K562 (cell line): ENCODE measurements at regions not wholly inside any gene's neighbourhood (a gene's known extent, or its start where the extent isn't known, plus 50 kb on each side); places are given as distances from the start of the nearest gene placed in this dataset.

ENCODE experiments used
- ATAC-seq: fragments of 200-7000 bp; cut with Tn5 transposase; 3 replicates; pipeline ENCODE4 v1.9.1; 2020; ENCODE audit warnings: moderate library complexity
- BruUV-seq: library from RNA; stranded (reverse); fragments of 400-500 nt; replicated peaks from 2 replicates; lab custom pipeline; 2021; lab: Mats Ljungman, UMichigan
- CTCF ChIA-PET: fragments of 300-600 bp; formaldehyde crosslinking; extraction: SDS; loops from one replicate; lab custom pipeline; 2021; ENCODE audit warnings: low intra/inter-chr PET ratio; lab: Yijun Ruan, JAX
- POLR2A ChIA-PET: fragments of 300-600, 350-650 bp; sonication (Branson Sonifier 250); formaldehyde crosslinking; extraction: SDS; loops from one replicate; lab custom pipeline; 2021; ENCODE audit warnings: antibody characterized with exemption, inconsistent platforms; lab: Yijun Ruan, JAX
- DNase-seq, 4 experiments: peaks; one replicate each; pipeline versions ENCODE4 v3.0.0 to v3.0.0-alpha.2; 2011 to 2018; ENCODE audit warnings: low spot score in 3 of 4, mixed read lengths in 3 of 4; ENCODE audit errors: extremely low read depth in 1 of 4
- FAIRE-seq: peaks from 2 replicates; lab custom pipeline; 2011; peaks lifted over from hg19 to GRCh38; lab: Jason Lieb, UNC
- H2AFZ ChIP-seq: 2 replicates; pipeline ENCODE4 v1.6.0; 2011; ENCODE audit warnings: low read depth, low read length, control low read depth, inconsistent platforms
- H3K27ac ChIP-seq: fragments of 200-600 bp; 3 replicates; pipeline ENCODE4 v1.8.0; 2011; ENCODE audit warnings: low read depth, mild to moderate bottlenecking, control low read depth, inconsistent platforms, low read length, moderate library complexity, mixed read lengths; ENCODE audit errors: extremely low read depth
- H3K27me3 ChIP-seq, 2 experiments: fragments of 300-600 bp in 1 of 2; 2 replicates in 1 of 2; 3 replicates in 1 of 2; pipeline versions ENCODE4 v1.6.0 to v1.8.0; 2011; ENCODE audit warnings: inconsistent platforms in 2 of 2, low read length in 2 of 2, mild to moderate bottlenecking in 1 of 2, mixed read lengths in 1 of 2, moderate library complexity in 1 of 2; ENCODE audit not compliant: control insufficient read depth in 2 of 2, insufficient read depth in 2 of 2
- H3K36me3 ChIP-seq: fragments of 300-600 bp; 3 replicates; pipeline ENCODE4 v1.8.0; 2011; ENCODE audit warnings: mild to moderate bottlenecking, low read length, inconsistent platforms; ENCODE audit not compliant: control insufficient read depth, insufficient read depth
- H3K4me1 ChIP-seq, 2 experiments: fragments of 200-600 bp in 1 of 2; replicated peaks in 1 of 2; 2 replicates in 1 of 2; 3 replicates in 1 of 2; pipeline versions ENCODE4 v1.5.1 to v1.8.0; 2011; ENCODE audit warnings: inconsistent platforms in 2 of 2, low read length in 2 of 2, mild to moderate bottlenecking in 1 of 2, mixed read lengths in 1 of 2, moderate library complexity in 1 of 2; ENCODE audit not compliant: control insufficient read depth in 2 of 2, insufficient read depth in 2 of 2
- H3K4me2 ChIP-seq: 2 replicates; pipeline ENCODE4 v1.6.1; 2011; ENCODE audit warnings: low read length, control low read depth, inconsistent platforms, mixed read lengths; ENCODE audit not compliant: insufficient read depth
- H3K4me3 ChIP-seq: fragments of 200-600 bp; sonication (generic), shearing (Covaris generic); 2 replicates; pipeline ENCODE4 v1.5.1; 2016; ENCODE audit warnings: control low read depth, inconsistent platforms
- H3K79me2 ChIP-seq: fragments of 200-600 bp; 3 replicates; pipeline ENCODE4 v1.8.0; 2011; ENCODE audit warnings: low read length, inconsistent platforms; ENCODE audit not compliant: control insufficient read depth, insufficient read depth
- H3K9ac ChIP-seq, 2 experiments: 2 replicates each; pipeline versions ENCODE4 v1.6.0 to v1.6.1; 2011; ENCODE audit warnings: low read depth in 2 of 2, low read length in 2 of 2, control low read depth in 1 of 2, inconsistent platforms in 1 of 2, mild to moderate bottlenecking in 1 of 2, mixed read lengths in 1 of 2; ENCODE audit not compliant: insufficient read depth in 1 of 2
- H3K9me1 ChIP-seq: one replicate; pipeline ENCODE4 v1.6.0; 2011; ENCODE audit warnings: inconsistent platforms, mild to moderate bottlenecking, low read length, moderate library complexity; ENCODE audit not compliant: control insufficient read depth, insufficient read depth
- H3K9me3 ChIP-seq: replicated peaks from 2 replicates; pipeline ENCODE4 v1.5.1; 2011; ENCODE audit warnings: low read depth, low read length, inconsistent platforms; ENCODE audit not compliant: control insufficient read depth, insufficient read depth
- H4K20me1 ChIP-seq: replicated peaks from 2 replicates; pipeline ENCODE4 v1.6.1; 2011; ENCODE audit warnings: low read length, inconsistent platforms, mixed read lengths; ENCODE audit not compliant: control insufficient read depth, insufficient read depth
- ARID2 ChIP-seq: fragments of 450-650 bp; IDR thresholded peaks from 2 replicates; pipeline ENCODE4 v1.6.1; 2017; ENCODE audit warnings: antibody characterized with exemption, mild to moderate bottlenecking
- CHD1 ChIP-seq: fragments of 200-600 bp; sonication (generic); IDR thresholded peaks from one replicate; pipeline ENCODE4 v1.6.1; 2012; ENCODE audit warnings: mild to moderate bottlenecking, moderate library complexity, low read length, inconsistent platforms
- CREB1 ChIP-seq, 2 experiments: sonication (generic) in 1 of 2; formaldehyde crosslinking in 1 of 2; IDR thresholded peaks; 2 replicates each; pipeline versions ENCODE4 v1.6.1 to v1.8.0; 2012 to 2022; ENCODE audit warnings: inconsistent platforms in 1 of 2, mild to moderate bottlenecking in 1 of 2, missing genetic modification reagents in 1 of 2, moderate library complexity in 1 of 2
- HBP1 ChIP-seq: fragments of 450-650 bp; formaldehyde crosslinking; IDR thresholded peaks from 2 replicates; pipeline ENCODE4 v1.4.0; 2022; ENCODE audit warnings: missing genetic modification characterization
- KLF1 ChIP-seq: fragments of 450-650 bp; IDR thresholded peaks from 2 replicates; pipeline ENCODE4 v1.6.1; 2016; ENCODE audit warnings: missing genetic modification characterization, missing compliant biosample characterization
- KLF16 ChIP-seq: IDR thresholded peaks from 2 replicates; pipeline ENCODE4 v1.6.1; 2016; ENCODE audit warnings: antibody characterized with exemption
- PCBP1 ChIP-seq: fragments of 200-400 bp; formaldehyde crosslinking; IDR thresholded peaks from 2 replicates; pipeline ENCODE4 v1.6.1; 2018; ENCODE audit warnings: mild to moderate bottlenecking, low read depth, low read length; ENCODE audit not compliant: poor library complexity, severe bottlenecking
- PPARD ChIP-seq: fragments of 250-450 bp; sonication (Bioruptor Pico); IDR thresholded peaks from 2 replicates; pipeline ENCODE4 v1.8.0; 2022; ENCODE audit warnings: inconsistent platforms, mild to moderate bottlenecking, moderate library complexity
- SRF ChIP-seq, 2 experiments: fragments of 250-450, 450-650 bp in 1 of 2; sonication (Bioruptor Pico) in 1 of 2; sonication (generic) in 1 of 2; formaldehyde crosslinking; IDR thresholded peaks; 2 replicates each; pipeline versions ENCODE4 v1.5.0 to v1.5.1; 2020 to 2022; ENCODE audit warnings: mild to moderate bottlenecking in 1 of 2, missing genetic modification reagents in 1 of 2
- SRSF7 ChIP-seq: fragments of 200-400 bp; formaldehyde crosslinking; optimal IDR thresholded peaks from 2 replicates; pipeline ENCODE3; 2017; ENCODE audit warnings: mild to moderate bottlenecking, low read depth, low read length
- XRCC4 ChIP-seq: IDR thresholded peaks from one replicate; pipeline ENCODE4 v1.6.1; 2011; ENCODE audit not compliant: insufficient read depth, insufficient read length; ENCODE audit errors: extremely low read depth
- ZC3H8 ChIP-seq: fragments of 450-650 bp; IDR thresholded peaks from 2 replicates; pipeline ENCODE4 v1.6.1; 2017
- ZNF121 ChIP-seq: sonication (generic); formaldehyde crosslinking; conservative IDR thresholded peaks from 2 replicates; pipeline ENCODE4 v1.8.0; 2022; ENCODE audit warnings: missing genetic modification reagents
- ZNF280B ChIP-seq: fragments of 250-450 bp; sonication (Bioruptor Pico); IDR thresholded peaks from 2 replicates; pipeline ENCODE4 v1.5.1; 2021; ENCODE audit warnings: mild to moderate bottlenecking
- ZNF408 ChIP-seq: fragments of 250-450 bp; sonication (Bioruptor Pico); IDR thresholded peaks from 2 replicates; pipeline ENCODE4 v1.4.0; 2020; ENCODE audit warnings: low read depth, mild to moderate bottlenecking, moderate library complexity
- ZNF696 ChIP-seq: fragments of 250-450 bp; sonication (Bioruptor Pico); conservative IDR thresholded peaks from 2 replicates; pipeline ENCODE4 v1.4.0; 2020; ENCODE audit warnings: mild to moderate bottlenecking, moderate library complexity
- WGBS: fragments of 100-300 bp; shearing (Covaris generic); methylation state at CpG from one replicate; pipeline ENCODE4 v1.1.6; 2016; ENCODE audit warnings: low coverage, mixed read lengths; ENCODE audit not compliant: insufficient coverage; ENCODE audit errors: missing lambda C conversion rate; 5-methylcytosine and 5-hydroxymethylcytosine counted together
- in situ Hi-C: fragments of 300-500 bp; cut with MboI; formaldehyde crosslinking; loops from 4 replicates; pipeline ENCODE4 v1.15.0; 2018; ENCODE audit warnings: inconsistent platforms, mixed read lengths
- intact Hi-C: fragments of 100-400 bp; cut with micrococcal nuclease; formaldehyde crosslinking; loops from 2 replicates; pipeline ENCODE4 v1.14.2; 2022

GRCh38 chr13:85367887-85368286 lies 431.3 kb downstream of the SLITRK6 start:
- ChIA-PET POLR2A (no interaction called here), CTCF (no interaction called here)
- Histone ChIP-seq H3K9me3 (no peaks in the 10 kb centered on the region), H2AFZ (no peak overlapping the region), H3K4me1 (no peaks in the 10 kb centered on the region), H3K9ac (no peak overlapping the region), H3K9me1 (no peaks in the 10 kb centered on the region), H3K4me2 (no peak overlapping the region), H4K20me1 (no peaks in the 10 kb centered on the region), H3K79me2 (no peaks in the 10 kb centered on the region), H3K4me3 (no peak overlapping the region), H3K27me3 (no peaks in the 10 kb centered on the region), H3K27ac (no peak overlapping the region), H3K36me3 (no peaks in the 10 kb centered on the region)
- no TSS peak for BruUV-seq
- FAIRE-seq, result no peak
- DNase-seq, result no peak
- intact Hi-C loops, result no loop called here
- in situ Hi-C loops, result no loop called here
- ATAC-seq, result no peak
- WGBS, result 0% methylated on average over 2 of the region's 2 CpGs
- TF ChIP-seq PPARD (CRISPR knock-in tag) (no peak), ARID2 (no peak), SRSF7 (no peak), KLF1 (tag) (no peak), CREB1 (IDR thresholded peaks at IDR 0.05) (no peak), CREB1 (CRISPR knock-in tag; IDR thresholded peaks at IDR 0.05) (no peak), ZNF408 (no peak), KLF16 (no peak), ZC3H8 (no peak), HBP1 (CRISPR knock-in tag) (no peak), ZNF121 (no peak), ZNF696 (no peak), SRF (CRISPR knock-in tag; IDR thresholded peaks at IDR 0.05) (no peak), ZNF280B (no peak), XRCC4 (no peak), PCBP1 (no peak), CHD1 (no peak)
